GM21390 (cell line): ENCODE measurements at regions not wholly inside any gene's neighbourhood (a gene's known extent, or its start where the extent isn't known, plus 50 kb on each side); places are given as distances from the start of the nearest gene placed in this dataset.

Source experiments
- ATAC-seq: cut with Tn5 transposase; IDR thresholded peaks from one replicate; pipeline ENCODE4 v1.9.1; 2021; ENCODE audit not compliant: unreplicated experiment

GRCh38 chr2:237150186-237150585, 64.5 kb downstream of the COPS8 start:
- ATAC-seq, result no peak

- no peak for ATAC-seq
Measured at GRCh38 chr2:237150831-237151375, 65.2 kb downstream of the COPS8 start.

DNA sequence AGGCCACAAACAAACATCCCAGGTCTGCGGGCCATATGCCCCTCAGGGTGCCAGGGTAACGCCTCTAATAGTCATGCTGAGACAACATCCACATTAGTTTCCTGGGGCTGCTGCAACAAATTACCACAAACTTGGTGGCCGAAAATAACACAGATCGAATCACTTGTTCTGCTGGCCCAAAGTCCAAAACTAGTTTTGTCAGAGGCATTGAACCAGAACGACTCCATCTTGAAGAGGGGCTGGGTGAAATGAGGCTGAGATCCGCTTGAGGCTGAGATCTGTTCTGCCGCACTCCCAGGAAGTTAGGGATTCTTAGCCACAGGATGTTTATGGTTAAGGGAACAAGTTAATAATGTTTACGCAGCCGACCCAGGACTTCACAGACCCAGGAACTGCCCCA, 66.7 kb downstream of the COPS8 start:
- ATAC-seq, result no peak

DNA sequence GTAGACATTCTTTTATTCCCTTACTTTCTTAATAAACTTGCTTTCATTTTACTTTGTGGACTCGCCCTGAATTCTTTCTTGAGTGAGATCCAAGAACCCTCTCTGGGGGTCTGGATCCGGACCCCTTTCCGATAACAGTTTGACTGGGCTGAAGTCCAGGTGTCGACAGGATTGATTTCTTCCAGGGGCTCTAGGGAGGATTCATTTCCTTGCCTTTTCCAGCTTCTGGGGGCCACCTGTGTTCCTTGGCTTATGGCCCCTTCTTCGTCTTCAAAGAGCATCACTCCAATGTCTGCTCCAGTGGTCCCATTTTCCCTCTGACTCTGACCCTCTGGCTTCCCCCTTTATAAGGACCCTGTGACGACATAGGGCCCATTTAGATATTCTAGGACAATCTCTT, 67.5 kb downstream of the COPS8 start:
- ATAC-seq, result no peak

DNA sequence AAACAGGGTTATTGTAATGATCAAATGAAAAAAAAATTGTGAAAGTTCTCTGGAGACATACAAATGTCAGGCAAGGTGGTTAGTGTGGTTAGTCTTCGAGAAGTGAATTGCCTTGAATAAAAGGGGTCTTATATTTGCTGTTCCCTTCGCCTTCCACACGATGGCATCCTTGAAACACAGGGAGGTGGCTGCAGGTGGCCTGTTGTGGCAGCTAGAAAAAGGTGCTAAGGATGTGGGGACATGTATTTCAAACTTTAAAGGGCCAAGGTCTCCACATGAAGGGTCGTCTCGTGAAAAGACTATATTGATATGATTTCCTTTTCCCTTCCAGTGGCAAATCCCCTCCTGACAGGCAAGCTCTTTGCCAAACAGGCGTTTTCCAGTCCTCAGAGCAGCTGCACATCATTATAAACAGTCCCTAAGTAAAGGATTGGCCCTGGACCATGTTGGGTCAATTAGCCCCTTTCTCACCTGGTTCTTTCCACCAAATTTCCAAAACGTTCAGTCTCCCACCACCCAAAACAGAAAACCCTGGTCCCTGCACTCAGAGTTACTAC, 68.5 kb downstream of the COPS8 start:
- ATAC-seq, result no peak

DNA sequence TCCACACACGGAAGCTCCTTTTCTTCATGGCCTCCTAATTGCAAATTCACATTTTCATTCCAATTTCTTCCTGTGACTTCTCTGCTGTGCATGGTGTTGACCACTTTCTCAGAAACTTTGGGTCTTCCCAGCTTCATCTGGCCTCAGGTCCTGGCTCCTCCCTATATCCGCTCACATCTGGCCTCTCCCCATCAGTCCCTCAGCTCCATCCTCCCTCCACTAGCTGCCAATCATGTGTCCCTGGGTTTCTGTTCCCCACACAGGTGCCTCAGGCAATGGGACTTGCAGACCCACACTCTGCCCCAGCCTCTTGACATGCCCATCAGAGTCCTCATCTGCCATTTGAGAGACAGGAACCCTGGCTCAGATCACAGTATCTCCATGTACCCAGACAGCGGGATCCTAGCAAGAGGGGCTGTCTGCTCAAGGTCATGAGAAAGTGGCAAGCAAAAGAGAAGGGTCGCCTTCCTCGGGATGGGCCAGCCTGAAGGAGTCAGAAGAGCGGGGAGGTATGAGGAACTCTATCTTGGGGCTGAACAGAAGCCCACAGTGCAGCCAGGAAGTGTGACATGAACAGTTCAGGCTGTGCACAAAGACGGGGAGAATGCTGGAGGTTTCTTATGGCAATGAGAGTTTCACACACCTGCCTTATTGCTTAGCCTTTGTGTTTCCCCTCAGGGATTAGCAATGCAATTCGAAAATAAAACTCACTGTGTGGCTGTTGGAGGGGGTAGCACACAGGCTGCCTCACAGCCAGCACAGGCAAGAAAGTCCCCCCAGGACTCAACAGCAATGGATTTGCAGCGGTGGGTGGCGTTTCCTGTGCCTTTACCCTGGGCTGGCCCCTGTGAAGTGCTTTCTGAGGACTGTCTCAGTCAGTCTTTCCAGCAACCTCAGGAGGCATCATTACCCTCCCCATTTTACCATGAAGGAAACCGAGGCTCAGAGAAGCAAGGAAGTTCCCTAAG, 69.5 kb downstream of the COPS8 start:
- peak; percentile 71 for ATAC-seq

GRCh38 chr2:237156031-237156856, 70.6 kb downstream of the COPS8 start:
- ATAC-seq, result no peak

- ATAC-seq, result no peak
Measured at GRCh38 chr2:237156857-237157779, 71.4 kb downstream of the COPS8 start.

- ATAC-seq, result no peak
Measured at GRCh38 chr2:237157780-237158102, 72.1 kb downstream of the COPS8 start.

DNA sequence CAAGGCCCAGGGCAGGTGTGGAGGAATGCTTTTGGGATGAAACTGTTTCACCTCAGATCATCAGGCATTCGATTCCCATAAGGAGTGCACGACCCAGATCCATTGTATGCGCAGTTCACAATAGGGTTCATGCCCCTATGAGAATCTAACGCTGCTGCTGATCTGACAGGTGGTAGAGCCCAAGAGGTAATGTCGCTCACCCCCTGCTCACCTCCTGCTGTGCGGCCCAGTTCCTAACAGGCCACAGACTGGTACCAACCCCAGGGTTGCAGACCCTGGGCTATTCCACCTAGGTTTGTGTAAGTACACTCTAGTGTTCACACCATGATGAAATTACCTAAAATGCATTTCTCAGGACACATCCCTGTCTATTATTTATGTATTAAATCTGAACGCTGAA, 72.5 kb downstream of the COPS8 start:
- ATAC-seq, result no peak

DNA sequence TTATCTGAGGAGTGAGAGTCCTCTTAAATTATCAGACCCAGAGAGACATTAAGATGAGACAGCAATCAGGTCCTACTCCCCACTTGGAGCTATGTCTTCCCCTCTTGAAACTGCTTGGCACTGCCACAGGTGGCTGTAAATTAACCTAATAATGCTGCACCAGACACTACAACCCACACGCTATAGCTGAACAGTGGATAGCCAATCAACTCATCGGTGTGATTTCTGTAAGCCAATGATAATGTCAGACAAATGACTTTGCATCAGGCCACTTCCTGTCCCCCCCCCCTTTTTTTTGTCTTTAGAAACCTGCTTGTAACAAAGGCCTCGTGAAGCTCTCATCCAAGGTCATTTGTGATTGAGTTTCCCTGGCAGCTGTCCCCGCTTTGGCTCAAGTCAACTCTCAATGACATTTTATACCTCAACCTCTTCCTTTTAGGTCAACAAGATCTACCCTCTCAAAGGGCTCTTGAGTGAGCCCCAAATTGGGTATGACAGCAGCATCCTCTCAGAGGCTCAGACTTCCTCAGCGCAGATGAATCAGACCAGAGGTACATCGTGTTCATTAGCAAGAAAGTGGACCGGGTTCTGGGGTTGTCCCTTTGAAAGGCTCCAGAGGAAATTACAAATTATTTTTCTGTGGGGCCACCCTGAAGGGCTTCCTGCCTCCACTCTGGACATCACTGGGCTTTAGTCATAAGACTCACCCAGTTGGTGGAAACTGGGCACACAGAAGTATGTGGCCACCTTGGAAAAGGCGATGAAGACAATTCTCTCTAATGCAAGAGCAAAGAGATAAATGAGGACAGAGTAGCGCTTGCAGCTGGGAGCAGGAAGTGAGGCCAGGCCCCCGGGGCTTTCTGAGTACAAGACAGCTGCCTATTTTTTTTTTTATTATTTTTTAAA, 73.6 kb downstream of the COPS8 start:
- no peak for ATAC-seq

DNA sequence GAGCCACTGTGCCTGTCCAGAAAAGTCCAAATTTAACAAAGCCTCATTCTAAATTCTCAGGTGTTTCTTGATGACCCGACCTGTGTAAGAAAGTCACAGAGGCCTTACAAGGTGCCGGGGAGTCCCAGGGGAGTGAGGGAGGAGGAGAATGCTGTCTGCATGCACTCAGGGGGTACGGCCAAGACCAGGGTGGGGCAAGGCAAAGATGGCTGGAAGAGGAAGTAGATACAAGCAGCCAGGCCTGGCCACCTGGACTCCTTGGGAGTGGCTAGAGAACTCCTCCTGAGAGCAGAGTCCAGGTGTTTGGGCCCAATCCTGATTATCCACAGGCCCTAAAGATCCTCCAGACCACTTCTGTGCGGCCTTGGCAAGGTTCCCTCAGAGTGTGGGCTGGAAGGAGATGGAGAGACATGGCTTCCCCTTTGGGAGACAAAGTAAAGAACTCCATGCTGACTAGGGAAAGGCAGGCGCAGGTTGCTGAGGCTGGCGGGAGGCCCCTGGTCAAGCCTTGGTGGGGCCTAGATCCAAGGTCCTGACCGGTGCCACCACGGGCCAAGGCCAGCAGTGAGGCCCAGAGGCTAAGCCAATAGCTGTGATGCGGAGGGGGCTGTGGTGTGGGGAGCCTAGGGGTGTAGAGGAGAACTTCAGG, 74.7 kb downstream of the COPS8 start:
- no peak for ATAC-seq

DNA sequence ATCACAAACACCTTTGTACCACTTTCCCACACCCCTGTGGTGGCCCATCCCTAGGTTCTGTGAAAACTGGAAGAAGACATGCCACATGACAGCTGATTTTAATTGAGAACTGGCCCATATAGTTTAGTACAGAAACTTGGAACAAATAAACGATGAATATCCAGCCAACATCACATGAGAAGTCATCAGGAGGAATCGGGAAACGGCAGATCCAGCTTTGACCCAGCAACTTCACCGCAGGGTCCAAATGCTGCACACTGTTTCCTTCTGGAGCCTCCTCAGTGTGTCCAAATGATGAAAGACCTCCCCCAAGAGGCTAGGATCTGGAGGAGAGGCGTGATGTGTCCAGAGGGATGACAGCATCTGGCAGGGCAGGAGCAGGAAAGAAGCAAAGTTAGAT, 75.5 kb downstream of the COPS8 start:
- no peak for ATAC-seq

GRCh38 chr2:237162959-237163358, 77.3 kb downstream of the COPS8 start:
- ATAC-seq, result no peak

GRCh38 chr2:237164474-237165042, 78.9 kb downstream of the COPS8 start:
- no peak for ATAC-seq

DNA sequence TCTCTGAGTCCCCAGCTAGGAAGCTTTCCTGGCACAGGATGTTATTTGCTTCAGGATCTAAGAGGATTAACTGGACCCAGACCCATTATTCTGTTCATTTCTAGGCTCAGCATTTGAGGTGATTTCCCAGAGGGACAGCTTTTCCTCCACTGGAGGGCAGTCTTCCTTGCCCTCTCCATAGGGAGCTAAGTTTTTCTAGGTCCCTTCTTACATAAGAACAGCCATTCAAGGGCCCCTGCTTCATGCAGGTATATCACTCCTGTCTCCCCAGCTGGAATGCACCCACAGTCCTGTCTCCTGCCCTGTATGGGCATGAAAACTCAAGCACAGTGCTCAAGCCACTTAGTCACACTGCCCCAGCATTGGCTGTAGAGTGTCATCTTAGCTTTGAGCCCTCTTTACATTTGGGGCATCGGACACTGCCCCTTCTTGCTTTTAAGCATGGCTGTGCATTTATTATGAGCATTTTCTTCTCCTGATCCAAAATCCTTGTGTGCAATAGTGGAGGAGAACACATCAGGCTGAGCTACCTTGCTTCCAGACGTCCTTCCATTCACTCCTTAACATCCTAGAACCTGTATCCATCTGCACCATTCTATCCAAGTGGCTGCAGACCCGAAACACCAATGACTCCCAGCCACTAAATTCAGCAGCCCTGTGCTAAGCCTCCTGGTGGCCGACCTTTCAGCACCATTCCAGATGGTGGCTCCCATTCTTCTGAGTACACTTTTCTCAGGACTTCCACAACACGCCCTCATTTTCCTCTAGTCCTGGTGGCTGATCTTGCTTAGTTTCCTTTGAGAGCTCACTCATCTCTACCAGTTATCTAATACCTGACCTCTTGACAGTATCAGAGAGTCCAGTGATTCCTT, 80.0 kb downstream of the COPS8 start:
- no peak for ATAC-seq

- ATAC-seq, result no peak
Measured at GRCh38 chr2:237167038-237167437, 81.3 kb downstream of the COPS8 start.

GRCh38 chr2:237167934-237168333, 82.2 kb downstream of the COPS8 start:
- no peak for ATAC-seq
